ENCODE measurements at regions not wholly inside any gene's neighbourhood (a gene's known extent, or its start where the extent isn't known, plus 50 kb on each side); places are given as distances from the start of the nearest gene placed in this dataset.
"Not testable (repeated sequence)": the region's sequence is repeated elsewhere in the genome, so short reads cannot be mapped to it uniquely, and the experiment has no call there.

- no peaks in the 10 kb centered on the region for H3K4me1 Mint-ChIP-seq
- H3K27ac Mint-ChIP-seq, result no peak overlapping the region
Observed at GRCh38 chr7:79984210-79984609, 150.4 kb upstream of the GNAI1 start.

GRCh38 chr7:79982141-79982770, 152.4 kb upstream of the GNAI1 start:
- no peak for DNase-seq
- H3K27me3 Mint-ChIP-seq, result no peaks in the 10 kb centered on the region
- H3K36me3 Mint-ChIP-seq, result peaks cover 2% of the 10 kb centered on the region
- H3K27ac Mint-ChIP-seq, result no peak overlapping the region
- no peak overlapping the region for H3K4me3 Mint-ChIP-seq
- no peaks in the 10 kb centered on the region for H3K4me1 Mint-ChIP-seq
- H3K9me3 Mint-ChIP-seq, result peaks cover 2% of the 10 kb centered on the region

More at GRCh38 chr7:79984210-79984609, 150.4 kb upstream of the GNAI1 start:
- Mint-ChIP-seq H3K27me3 (no peaks in the 10 kb centered on the region), H3K9me3 (no peaks in the 10 kb centered on the region), H3K36me3 (no peaks in the 10 kb centered on the region), H3K4me3 (no peak overlapping the region)
- no peak for DNase-seq

GRCh38 chr7:79980376-79980775, 154.3 kb upstream of the GNAI1 start:
- Mint-ChIP-seq H3K4me3 (no peak overlapping the region), H3K36me3 (peaks cover 5% of the 10 kb centered on the region), H3K27ac (no peak overlapping the region), H3K9me3 (peaks cover 4% of the 10 kb centered on the region), H3K27me3 (no peaks in the 10 kb centered on the region), H3K4me1 (peaks cover 13% of the 10 kb centered on the region)
- DNase-seq, result no peak

- Mint-ChIP-seq H3K4me1 (peaks cover 13% of the 10 kb centered on the region), H3K4me3 (no peak overlapping the region), H3K9me3 (peaks cover 4% of the 10 kb centered on the region), H3K36me3 (peaks cover 5% of the 10 kb centered on the region), H3K27ac (no peak overlapping the region), H3K27me3 (no peaks in the 10 kb centered on the region)
- no peak for DNase-seq
Observed at GRCh38 chr7:79979437-79979836, 155.2 kb upstream of the GNAI1 start.

- no peak for DNase-seq
- Mint-ChIP-seq H3K4me3 (no peak overlapping the region), H3K27me3 (no peaks in the 10 kb centered on the region), H3K9me3 (peaks cover 4% of the 10 kb centered on the region), H3K4me1 (peaks cover 13% of the 10 kb centered on the region), H3K27ac (no peak overlapping the region), H3K36me3 (peaks cover 5% of the 10 kb centered on the region)
Observed at GRCh38 chr7:79977481-79977880, 157.2 kb upstream of the GNAI1 start.

GRCh38 chr7:79976711-79977020, 158.0 kb upstream of the GNAI1 start:
- not testable (repeated sequence) for H3K9me3 Mint-ChIP-seq, H3K27me3 Mint-ChIP-seq, H3K36me3 Mint-ChIP-seq
- Mint-ChIP-seq H3K4me3 (peak overlapping the region; percentile 70), H3K27ac (peak overlapping the region; percentile 35), H3K4me1 (peaks cover 13% of the 10 kb centered on the region)
- DNase-seq, result peak; percentile 47

GRCh38 chr7:79975986-79976710, 158.5 kb upstream of the GNAI1 start:
- H3K4me3 Mint-ChIP-seq, result peak overlapping the region; percentile 70
- not testable (repeated sequence) for DNase-seq, H3K36me3 Mint-ChIP-seq, H3K9me3 Mint-ChIP-seq, H3K27me3 Mint-ChIP-seq
- peaks cover 13% of the 10 kb centered on the region for H3K4me1 Mint-ChIP-seq
- peak overlapping the region; percentile 35 for H3K27ac Mint-ChIP-seq

GRCh38 chr7:79973455-79973854, 161.2 kb upstream of the GNAI1 start:
- no peak overlapping the region for H3K27ac Mint-ChIP-seq
- H3K4me3 Mint-ChIP-seq, result no peak overlapping the region
- peaks cover 4% of the 10 kb centered on the region for H3K9me3 Mint-ChIP-seq
- H3K27me3 Mint-ChIP-seq, result no peaks in the 10 kb centered on the region
- H3K36me3 Mint-ChIP-seq, result peaks cover 5% of the 10 kb centered on the region
- peaks cover 13% of the 10 kb centered on the region for H3K4me1 Mint-ChIP-seq
- DNase-seq, result no peak

- H3K4me1 Mint-ChIP-seq, result peaks cover 5% of the 10 kb centered on the region
- H3K27ac Mint-ChIP-seq, result no peak overlapping the region
- no peak for DNase-seq
- no peak overlapping the region for H3K4me3 Mint-ChIP-seq
- no peaks in the 10 kb centered on the region for H3K9me3 Mint-ChIP-seq
- no peaks in the 10 kb centered on the region for H3K36me3 Mint-ChIP-seq
- H3K27me3 Mint-ChIP-seq, result no peaks in the 10 kb centered on the region
Observed at GRCh38 chr7:79971058-79971457, 163.6 kb upstream of the GNAI1 start.

GRCh38 chr7:79968894-79969293, 165.7 kb upstream of the GNAI1 start:
- Mint-ChIP-seq H3K9me3 (no peaks in the 10 kb centered on the region), H3K27ac (no peak overlapping the region), H3K4me1 (no peaks in the 10 kb centered on the region), H3K27me3 (no peaks in the 10 kb centered on the region), H3K4me3 (no peak overlapping the region), H3K36me3 (no peaks in the 10 kb centered on the region)
- DNase-seq, result no peak

- H3K27me3 Mint-ChIP-seq, result no peaks in the 10 kb centered on the region
- no peaks in the 10 kb centered on the region for H3K9me3 Mint-ChIP-seq
- H3K4me3 Mint-ChIP-seq, result no peak overlapping the region
- no peaks in the 10 kb centered on the region for H3K36me3 Mint-ChIP-seq
- no peak for DNase-seq
- H3K27ac Mint-ChIP-seq, result no peak overlapping the region
- H3K4me1 Mint-ChIP-seq, result no peaks in the 10 kb centered on the region
Observed at GRCh38 chr7:79968077-79968648, 166.5 kb upstream of the GNAI1 start.

GRCh38 chr7:79965946-79966345, 168.7 kb upstream of the GNAI1 start:
- no peak for DNase-seq
- no peaks in the 10 kb centered on the region for H3K36me3 Mint-ChIP-seq
- no peaks in the 10 kb centered on the region for H3K27me3 Mint-ChIP-seq

GRCh38 chr7:79964463-79964862, 170.2 kb upstream of the GNAI1 start:
- DNase-seq, result no peak
- Mint-ChIP-seq H3K9me3 (no peaks in the 10 kb centered on the region), H3K4me3 (no peak overlapping the region), H3K27ac (no peak overlapping the region), H3K4me1 (no peaks in the 10 kb centered on the region), H3K27me3 (no peaks in the 10 kb centered on the region), H3K36me3 (no peaks in the 10 kb centered on the region)

More at GRCh38 chr7:79965946-79966345, 168.7 kb upstream of the GNAI1 start:
- Mint-ChIP-seq H3K4me1 (no peaks in the 10 kb centered on the region), H3K4me3 (no peak overlapping the region), H3K9me3 (no peaks in the 10 kb centered on the region), H3K27ac (no peak overlapping the region)

GRCh38 chr7:79953130-79953529, 181.5 kb upstream of the GNAI1 start:
- Mint-ChIP-seq H3K4me3 (no peak overlapping the region), H3K4me1 (no peaks in the 10 kb centered on the region), H3K27me3 (no peaks in the 10 kb centered on the region), H3K36me3 (no peaks in the 10 kb centered on the region), H3K27ac (no peak overlapping the region), H3K9me3 (no peaks in the 10 kb centered on the region)
- DNase-seq, result no peak

- no peaks in the 10 kb centered on the region for H3K4me1 Mint-ChIP-seq
- no peaks in the 10 kb centered on the region for H3K36me3 Mint-ChIP-seq
- peaks cover 1% of the 10 kb centered on the region for H3K9me3 Mint-ChIP-seq
- H3K4me3 Mint-ChIP-seq, result no peak overlapping the region
- no peaks in the 10 kb centered on the region for H3K27me3 Mint-ChIP-seq
- DNase-seq, result no peak
- no peak overlapping the region for H3K27ac Mint-ChIP-seq
Observed at GRCh38 chr7:79952399-79952798, 182.2 kb upstream of the GNAI1 start.

GRCh38 chr7:79951415-79951814, 183.2 kb upstream of the GNAI1 start:
- peaks cover 4% of the 10 kb centered on the region for H3K9me3 Mint-ChIP-seq
- H3K4me3 Mint-ChIP-seq, result no peak overlapping the region
- no peak overlapping the region for H3K27ac Mint-ChIP-seq
- H3K27me3 Mint-ChIP-seq, result no peaks in the 10 kb centered on the region
- H3K4me1 Mint-ChIP-seq, result no peaks in the 10 kb centered on the region
- no peak for DNase-seq
- no peaks in the 10 kb centered on the region for H3K36me3 Mint-ChIP-seq

All from activated naive CD8-positive, alpha-beta T cell treated with anti-CD3 and anti-CD28 coated beads for 36 hours (primary cell).